DND-41 (cell line): ENCODE measurements at regions not wholly inside any gene's neighbourhood (a gene's known extent, or its start where the extent isn't known, plus 50 kb on each side); places are given as distances from the start of the nearest gene placed in this dataset.

Source experiments
- CTCF ChIP-seq: IDR thresholded peaks from 2 replicates; pipeline ENCODE4 v1.5.1; 2012; ENCODE audit warnings: borderline replicate concordance, low read length, moderate library complexity, mild to moderate bottlenecking; ENCODE audit not compliant: poor library complexity, severe bottlenecking; ENCODE audit errors: extremely low read depth
- EZH2 ChIP-seq: IDR thresholded peaks from 3 replicates; pipeline ENCODE4 v1.6.1; 2012; ENCODE audit warnings: borderline replicate concordance, low read depth, mild to moderate bottlenecking, moderate library complexity, low read length, inconsistent platforms; ENCODE audit not compliant: severe bottlenecking

DNA sequence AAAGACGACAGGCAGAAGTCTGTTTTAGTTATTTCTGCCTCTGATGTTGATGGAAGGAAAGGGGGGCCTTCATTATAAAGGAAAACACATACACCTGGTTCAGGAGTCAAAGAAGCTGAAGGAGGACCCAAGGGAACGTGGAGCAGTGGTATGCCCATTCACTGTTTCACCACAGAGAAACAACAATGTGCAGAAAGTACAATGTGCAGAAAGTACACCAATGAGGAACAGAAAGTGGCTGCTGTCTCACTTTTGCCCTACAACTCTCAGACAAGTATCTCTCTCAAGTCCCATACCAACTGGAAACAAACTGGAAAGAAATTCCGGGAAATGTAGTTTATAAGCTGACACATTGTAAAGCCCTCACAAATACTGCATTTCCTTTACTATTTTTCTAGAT, 564.5 kb downstream of the TRAM1L1 start:
- TF ChIP-seq CTCF: no peak
- no peak for TF ChIP-seq EZH2
